Caco-2 (cell line): ENCODE measurements at regions not wholly inside any gene's neighbourhood (a gene's known extent, or its start where the extent isn't known, plus 50 kb on each side); places are given as distances from the start of the nearest gene placed in this dataset.

ENCODE experiments used
- BruUV-seq: library from RNA; stranded (reverse); fragments of 400-500 nt; replicated peaks from 2 replicates; lab custom pipeline; 2021; lab: Mats Ljungman, UMichigan
- CTCF ChIA-PET: fragments of 300-600 bp; sonication (Branson Sonifier 250); formaldehyde crosslinking; loops from one replicate; lab custom pipeline; 2022; ENCODE audit warnings: antibody characterized with exemption; lab: Charles Lee
- POLR2A ChIA-PET: fragments of 300-600 bp; sonication (Branson Sonifier 250); formaldehyde crosslinking; loops from one replicate; lab custom pipeline; 2022; ENCODE audit warnings: antibody characterized with exemption; lab: Charles Lee
- DNase-seq, 2 experiments: peaks; one replicate each; pipeline versions ENCODE4 v3.0.0 to v3.0.0-alpha.2; 2020 to 2022
- H3K27me3 ChIP-seq: replicated peaks from 2 replicates; pipeline ENCODE4 v1.6.0; 2011; ENCODE audit warnings: low read length; ENCODE audit not compliant: control insufficient read depth, insufficient read depth
- H3K36me3 ChIP-seq: 2 replicates; pipeline ENCODE4 v1.5.1; 2011; ENCODE audit warnings: low read length; ENCODE audit not compliant: control insufficient read depth, insufficient read depth
- H3K4me1 ChIP-seq: fragments of 250-450 bp; sonication (Bioruptor Pico); 2 replicates; pipeline ENCODE4 v1.5.1; 2020; ENCODE audit warnings: mild to moderate bottlenecking
- H3K4me3 ChIP-seq: 2 replicates; pipeline ENCODE4 v1.5.1; 2011; ENCODE audit warnings: low read depth, mild to moderate bottlenecking, control low read depth, low read length
- H3K9me3 ChIP-seq: fragments of 250-450 bp; sonication (Bioruptor Pico); 2 replicates; pipeline ENCODE4 v1.5.1; 2020; ENCODE audit warnings: mild to moderate bottlenecking, moderate library complexity
- H3K27ac Mint-ChIP-seq: one replicate; pipeline ENCODE4 v1.8.0; 2022; ENCODE audit warnings: mixed read lengths; ENCODE audit not compliant: unreplicated experiment
- H3K27me3 Mint-ChIP-seq: one replicate; pipeline ENCODE4 v1.8.0; 2022; ENCODE audit warnings: mixed read lengths; ENCODE audit not compliant: insufficient read depth, unreplicated experiment
- H3K36me3 Mint-ChIP-seq: one replicate; pipeline ENCODE4 v1.8.0; 2022; ENCODE audit warnings: mild to moderate bottlenecking, mixed read lengths; ENCODE audit not compliant: insufficient read depth, unreplicated experiment
- H3K4me1 Mint-ChIP-seq: one replicate; pipeline ENCODE4 v1.8.0; 2022; ENCODE audit warnings: low read depth, mixed read lengths; ENCODE audit not compliant: unreplicated experiment
- H3K4me3 Mint-ChIP-seq: one replicate; pipeline ENCODE4 v1.8.0; 2022; ENCODE audit warnings: mild to moderate bottlenecking, moderate library complexity, mixed read lengths; ENCODE audit not compliant: unreplicated experiment
- H3K9me3 Mint-ChIP-seq: one replicate; pipeline ENCODE4 v1.8.0; 2022; ENCODE audit warnings: mixed read lengths; ENCODE audit not compliant: unreplicated experiment
- CTCF ChIP-seq, 2 experiments: fragments of 200-600 bp in 1 of 2; IDR thresholded peaks; 1 replicate in 1 of 2; 2 replicates in 1 of 2; pipeline versions ENCODE4 v1.5.1 to v1.8.0; 2011 to 2022; ENCODE audit warnings: antibody characterized with exemption in 1 of 2, control low read depth in 1 of 2, inconsistent platforms in 1 of 2, low read depth in 1 of 2, low read length in 1 of 2, mild to moderate bottlenecking in 1 of 2, moderate library complexity in 1 of 2; ENCODE audit not compliant: insufficient read depth in 1 of 2, severe bottlenecking in 1 of 2, unreplicated experiment in 1 of 2
- intact Hi-C: fragments of 100-400 bp; cut with micrococcal nuclease; formaldehyde crosslinking; loops from one replicate; pipeline ENCODE4 v1.10.0; 2022; ENCODE audit not compliant: unreplicated experiment

- ChIA-PET CTCF (interaction anchor here (0.7 to 1.0 kb wide), 3 partner anchors 207 to 604 kb away, joined by 3 read pairs; no protein-coding TSS in a partner anchor), POLR2A (no interaction called here)
- Histone ChIP-seq H3K4me1 (peaks cover 66% of the 10 kb centered on the region), H3K4me3 (no peak overlapping the region), H3K9me3 (no peaks in the 10 kb centered on the region), H3K27me3 (no peaks in the 10 kb centered on the region), H3K36me3 (no peaks in the 10 kb centered on the region)
- H3K27me3 Mint-ChIP-seq, result no peaks in the 10 kb centered on the region
- H3K4me3 Mint-ChIP-seq, result no peak overlapping the region
- no peak for TF ChIP-seq CTCF (IDR thresholded peaks at IDR 0.05; ENCODE audit: insufficient read depth in 1 of 2, low read depth in 1 of 2, low read length in 1 of 2, severe bottlenecking in 1 of 2, unreplicated experiment in 1 of 2)
- no TSS peak for BruUV-seq
- no peaks in the 10 kb centered on the region for H3K36me3 Mint-ChIP-seq
- H3K27ac Mint-ChIP-seq, result no peak overlapping the region
- H3K9me3 Mint-ChIP-seq, result no peaks in the 10 kb centered on the region
- peaks cover 34% of the 10 kb centered on the region for H3K4me1 Mint-ChIP-seq
- no peak for DNase-seq
- intact Hi-C loops, result loop anchor here (10.0 kb wide), 1 partner anchor 411 kb away; no protein-coding TSS in a partner anchor
Observed at GRCh38 chr4:140255467-140255866, 101.5 kb upstream of the MAML3 start.

- Mint-ChIP-seq H3K4me3 (no peak overlapping the region), H3K27me3 (no peaks in the 10 kb centered on the region), H3K9me3 (no peaks in the 10 kb centered on the region), H3K4me1 (peaks cover 34% of the 10 kb centered on the region), H3K27ac (no peak overlapping the region), H3K36me3 (no peaks in the 10 kb centered on the region)
- no peak for TF ChIP-seq CTCF (IDR thresholded peaks at IDR 0.05; ENCODE audit: insufficient read depth in 1 of 2, low read depth in 1 of 2, low read length in 1 of 2, severe bottlenecking in 1 of 2, unreplicated experiment in 1 of 2)
- BruUV-seq, result no TSS peak
- intact Hi-C loops, result loop anchor here (10.0 kb wide), 1 partner anchor 410 kb away; no protein-coding TSS in a partner anchor
- no peaks in the 10 kb centered on the region for H3K9me3 ChIP-seq
- H3K36me3 ChIP-seq, result no peaks in the 10 kb centered on the region
- H3K4me1 ChIP-seq, result peaks cover 67% of the 10 kb centered on the region
- no peaks in the 10 kb centered on the region for H3K27me3 ChIP-seq
- DNase-seq, result no peak
- H3K4me3 ChIP-seq, result no peak overlapping the region
- ChIA-PET POLR2A (interaction anchor here (0.6 to 0.7 kb wide), 4 partner anchors 11 to 474 kb away, joined by 3 to 6 read pairs (median 3); partner anchors contain the start of gene MAML3), CTCF (interaction anchor here (0.7 to 1.0 kb wide), 4 partner anchors 206 to 603 kb away, joined by 3 read pairs; no protein-coding TSS in a partner anchor)
Observed at GRCh38 chr4:140254651-140255299, 100.8 kb upstream of the MAML3 start.

- no peak for DNase-seq
- H3K4me3 ChIP-seq, result no peak overlapping the region
- H3K9me3 Mint-ChIP-seq, result no peaks in the 10 kb centered on the region
- ChIA-PET POLR2A (interaction anchor here (1.4 to 1.8 kb wide), 2 partner anchors 205 to 241 kb away, joined by 4 to 7 read pairs; no protein-coding TSS in a partner anchor), CTCF (interaction anchor here (0.6 to 3.6 kb wide), 6 partner anchors 50 to 597 kb away, joined by 3 to 23 read pairs (median 5); no protein-coding TSS in a partner anchor)
- H3K36me3 Mint-ChIP-seq, result no peaks in the 10 kb centered on the region
- H3K9me3 ChIP-seq, result no peaks in the 10 kb centered on the region
- H3K36me3 ChIP-seq, result no peaks in the 10 kb centered on the region
- H3K27me3 ChIP-seq, result no peaks in the 10 kb centered on the region
- H3K4me1 ChIP-seq, result peaks cover 65% of the 10 kb centered on the region
- no peaks in the 10 kb centered on the region for H3K27me3 Mint-ChIP-seq
- no peak overlapping the region for H3K27ac Mint-ChIP-seq
- no peak for TF ChIP-seq CTCF (IDR thresholded peaks at IDR 0.05; ENCODE audit: insufficient read depth in 1 of 2, low read depth in 1 of 2, low read length in 1 of 2, severe bottlenecking in 1 of 2, unreplicated experiment in 1 of 2)
- H3K4me3 Mint-ChIP-seq, result peak overlapping the region; percentile 0
- intact Hi-C loops, result loop anchor here (1.0 to 10.0 kb wide), 7 partner anchors 73 to 598 kb away; partner anchors contain the start of gene MAML3
- H3K4me1 Mint-ChIP-seq, result peaks cover 32% of the 10 kb centered on the region
- no TSS peak for BruUV-seq
Observed at GRCh38 chr4:140253556-140254027, 99.6 kb upstream of the MAML3 start.
